Glomerular visceral epithelial cell (primary cell): ENCODE measurements at regions not wholly inside any gene's neighbourhood (a gene's known extent, or its start where the extent isn't known, plus 50 kb on each side); places are given as distances from the start of the nearest gene placed in this dataset.
"Not testable (repeated sequence)": the region's sequence is repeated elsewhere in the genome, so short reads cannot be mapped to it uniquely, and the experiment has no call there.

Experiments used
- DNase-seq: peaks from one replicate; pipeline ENCODE4 v3.0.0-alpha.2; 2016; ENCODE audit errors: extremely low spot score

- DNase-seq, result not testable (repeated sequence)
Observed at GRCh38 chrX:115840729-115841409, 279.9 kb downstream of the PLS3 start.

DNA sequence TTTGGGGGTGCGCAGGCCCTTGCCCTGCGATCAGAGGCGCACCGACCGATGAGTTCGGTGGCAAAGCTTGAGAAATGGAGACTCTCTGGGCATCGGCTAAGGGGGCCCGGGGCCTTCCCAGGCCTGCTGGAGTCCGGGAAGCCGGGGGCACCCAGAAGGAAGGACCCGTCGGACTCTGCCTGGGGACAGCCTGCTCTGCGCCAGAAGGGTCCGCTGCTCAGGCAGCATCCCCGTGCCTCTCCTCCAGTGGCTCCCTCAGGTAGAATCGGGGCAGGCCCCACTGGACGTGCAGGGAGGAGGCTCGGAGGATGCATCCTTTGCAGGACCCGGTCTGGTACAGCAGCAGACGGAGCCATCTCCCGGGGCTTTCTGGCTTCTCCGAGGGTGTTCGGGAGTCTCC is 290.0 kb downstream of the PLS3 start:
- not testable (repeated sequence) for DNase-seq

DNA sequence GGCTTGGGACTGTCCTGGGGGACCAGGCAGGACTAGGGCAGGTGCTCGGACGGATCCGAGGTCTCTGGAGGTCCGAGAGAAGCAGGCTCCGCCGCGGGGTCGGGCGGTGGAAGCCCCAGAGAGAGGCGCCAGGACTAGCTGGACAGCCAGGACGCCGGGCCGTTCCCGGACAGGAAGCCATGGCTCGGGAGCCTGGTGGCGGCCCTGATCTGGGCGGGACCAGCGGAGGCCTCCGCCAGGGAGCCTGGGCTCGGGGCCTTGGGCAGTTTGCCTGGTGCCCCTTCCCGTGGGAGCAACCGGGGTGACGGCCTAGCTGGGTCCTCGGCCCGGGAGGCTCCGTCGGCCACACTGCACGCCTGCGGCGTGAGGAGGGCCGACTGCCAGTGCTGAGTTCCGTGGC is 292.3 kb downstream of the PLS3 start:
- DNase-seq, result not testable (repeated sequence)

DNA sequence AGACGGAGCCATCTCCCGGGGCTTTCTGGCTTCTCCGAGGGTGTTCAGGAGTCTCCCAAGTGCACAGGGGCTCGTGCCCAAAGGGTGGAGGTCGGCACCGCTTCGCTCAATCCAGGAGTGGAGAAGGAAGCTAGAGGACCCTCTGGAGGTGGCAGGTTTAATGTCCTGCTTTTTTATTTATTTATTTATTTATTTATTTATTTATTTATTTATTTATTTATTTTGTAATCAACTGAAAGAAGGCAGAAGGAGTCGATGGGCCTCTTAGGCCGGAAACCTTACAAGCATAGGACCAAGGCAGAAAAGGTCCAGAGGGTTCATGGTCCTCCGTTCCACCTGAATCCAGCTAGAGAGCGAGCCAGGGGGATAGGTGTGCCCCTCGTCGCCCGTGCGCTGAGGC is 289.4 kb upstream of the AGTR2 start:
- DNase-seq, result not testable (repeated sequence)

DNA sequence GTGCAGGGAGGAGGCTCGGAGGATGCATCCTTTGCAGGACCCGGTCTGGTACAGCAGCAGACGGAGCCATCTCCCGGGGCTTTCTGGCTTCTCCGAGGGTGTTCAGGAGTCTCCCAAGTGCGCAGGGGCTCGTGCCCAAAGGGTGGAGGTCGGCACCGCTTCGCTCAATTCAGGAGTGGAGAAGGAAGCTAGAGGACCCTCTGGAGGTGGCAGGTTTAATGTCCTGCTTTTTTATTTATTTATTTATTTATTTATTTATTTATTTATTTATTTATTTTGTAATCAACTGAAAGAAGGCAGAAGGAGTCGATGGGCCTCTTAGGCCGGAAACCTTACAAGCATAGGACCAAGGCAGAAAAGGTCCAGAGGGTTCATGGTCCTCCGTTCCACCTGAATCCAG is 286.4 kb upstream of the AGTR2 start:
- DNase-seq, result not testable (repeated sequence)

DNA sequence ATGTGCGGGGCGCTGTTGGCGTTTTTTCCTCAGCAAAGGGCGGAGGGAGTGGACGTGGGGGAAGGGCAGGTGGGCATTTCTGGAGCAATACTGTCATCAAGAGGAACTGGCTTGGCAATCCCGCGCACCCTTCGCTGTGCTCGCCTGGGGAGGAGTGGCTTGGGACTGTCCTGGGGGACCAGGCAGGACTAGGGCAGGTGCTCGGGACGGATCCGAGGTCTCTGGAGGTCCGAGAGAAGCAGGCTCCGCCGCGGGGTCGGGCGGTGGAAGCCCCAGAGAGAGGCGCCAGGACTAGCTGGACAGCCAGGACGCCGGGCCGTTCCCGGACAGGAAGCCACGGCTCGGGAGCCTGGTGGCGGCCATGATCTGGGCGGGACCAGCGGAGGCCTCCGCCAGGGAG is 282.5 kb upstream of the AGTR2 start:
- DNase-seq, result not testable (repeated sequence)

- not testable (repeated sequence) for DNase-seq
Observed at GRCh38 chrX:115888519-115888918, 282.0 kb upstream of the AGTR2 start.

- DNase-seq, result no peak
Observed at GRCh38 chrX:115889121-115889890, 281.2 kb upstream of the AGTR2 start.

DNA sequence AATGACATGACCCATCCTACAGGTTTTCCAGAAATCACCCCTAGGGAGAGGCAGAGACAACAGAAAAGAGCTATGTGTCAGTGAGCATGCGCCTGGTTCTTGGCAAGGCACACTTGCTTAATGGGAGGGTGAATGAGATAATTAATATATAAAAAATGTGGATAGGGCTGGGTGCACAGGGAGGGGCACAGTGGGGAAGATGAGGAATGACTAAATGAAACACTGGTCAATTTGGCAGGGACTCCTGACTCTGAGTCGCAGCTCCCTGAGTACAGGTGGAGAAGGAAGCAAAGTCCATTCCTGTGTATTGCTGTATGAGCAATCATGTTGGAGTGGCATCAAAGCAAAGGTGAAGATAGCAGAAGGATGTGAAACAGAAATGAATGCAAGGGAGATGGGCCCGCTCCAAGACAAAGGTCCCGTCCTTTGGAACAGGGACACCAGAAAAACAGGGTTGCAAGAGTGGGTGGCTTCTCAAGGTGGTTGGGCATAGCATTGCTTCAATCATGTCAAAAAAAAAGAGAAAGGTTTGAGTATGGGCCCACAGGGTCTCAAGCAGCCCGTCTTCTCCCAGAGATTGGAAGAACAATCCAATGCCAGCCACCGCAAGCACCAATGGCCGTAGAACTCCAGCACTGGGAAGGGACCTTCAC is 278.4 kb upstream of the AGTR2 start:
- DNase-seq, result peak; percentile 3

GRCh38 chrX:115892787-115893671 is 277.5 kb upstream of the AGTR2 start:
- DNase-seq, result peak; percentile 80

GRCh38 chrX:115894087-115894486 is 276.5 kb upstream of the AGTR2 start:
- peak; percentile 25 for DNase-seq

DNA sequence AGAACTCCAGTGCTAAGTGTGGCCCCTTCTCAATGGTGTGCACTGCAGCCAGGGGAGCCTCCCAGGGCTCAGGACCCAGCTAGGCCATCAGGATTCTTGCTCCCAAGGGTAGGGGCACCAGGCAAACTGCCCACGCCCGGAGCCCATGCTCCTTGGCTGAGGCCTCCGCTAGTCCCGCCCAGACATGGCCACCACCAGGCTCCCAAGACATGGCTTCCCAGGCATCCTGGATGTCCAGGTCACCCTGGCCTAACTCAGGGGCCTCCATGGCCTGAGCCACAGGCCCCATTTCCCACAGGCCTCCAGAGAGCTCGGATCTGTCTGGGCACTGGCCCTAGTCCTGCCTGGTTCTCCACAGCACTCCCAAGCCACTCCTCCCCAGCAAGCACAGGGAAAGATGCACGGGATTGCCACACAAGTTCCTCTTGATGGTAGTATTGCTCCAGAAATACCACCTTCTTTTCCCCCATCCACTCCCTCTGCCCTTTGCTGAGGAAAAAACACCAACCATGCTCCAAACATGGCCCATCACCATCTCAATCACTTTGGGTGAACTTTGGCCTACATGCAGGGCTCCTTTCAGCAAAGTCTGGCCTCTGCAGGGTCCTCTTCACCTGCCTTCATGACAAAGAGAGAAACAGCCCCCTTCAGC is 274.7 kb upstream of the AGTR2 start:
- DNase-seq, result no peak

DNA sequence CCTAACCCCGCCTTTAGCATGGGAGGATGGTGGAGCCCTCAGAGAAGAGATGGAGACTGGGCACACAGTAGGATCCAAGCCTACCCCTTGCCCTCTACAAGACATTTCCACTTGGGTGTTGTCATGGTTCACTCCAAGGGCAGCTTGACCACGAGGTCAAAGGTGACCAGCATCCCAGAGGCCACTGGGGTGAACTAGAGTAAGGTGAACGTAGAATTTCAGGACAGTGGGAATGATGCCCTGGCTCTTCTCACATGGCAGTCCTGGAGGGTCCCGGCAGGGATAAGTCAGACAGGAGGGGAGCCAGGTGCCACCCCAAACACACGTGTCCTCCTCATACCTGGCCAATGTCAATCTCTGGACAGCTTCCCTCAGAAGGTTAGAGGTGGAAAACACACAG is 274.2 kb upstream of the AGTR2 start:
- no peak for DNase-seq

DNA sequence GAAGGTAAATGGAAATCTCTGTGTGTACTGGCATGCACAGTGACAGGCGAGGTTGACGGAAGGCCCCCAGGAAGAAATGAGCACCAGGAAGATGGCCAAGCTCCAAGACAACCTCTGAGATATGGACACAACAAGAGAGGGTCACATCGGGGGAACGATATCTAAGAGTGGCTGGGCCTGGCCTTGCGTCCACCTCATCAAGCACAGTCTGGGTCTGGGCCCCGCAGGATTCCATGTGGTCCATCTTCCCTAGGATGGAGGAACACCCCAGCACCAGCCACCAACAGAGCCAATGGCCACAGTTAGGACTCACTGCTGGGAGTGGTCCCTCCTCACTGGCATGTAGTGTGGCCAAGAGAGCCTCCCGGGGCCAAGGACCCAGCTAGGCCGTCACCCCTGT is 272.6 kb upstream of the AGTR2 start:
- DNase-seq, result no peak

DNA sequence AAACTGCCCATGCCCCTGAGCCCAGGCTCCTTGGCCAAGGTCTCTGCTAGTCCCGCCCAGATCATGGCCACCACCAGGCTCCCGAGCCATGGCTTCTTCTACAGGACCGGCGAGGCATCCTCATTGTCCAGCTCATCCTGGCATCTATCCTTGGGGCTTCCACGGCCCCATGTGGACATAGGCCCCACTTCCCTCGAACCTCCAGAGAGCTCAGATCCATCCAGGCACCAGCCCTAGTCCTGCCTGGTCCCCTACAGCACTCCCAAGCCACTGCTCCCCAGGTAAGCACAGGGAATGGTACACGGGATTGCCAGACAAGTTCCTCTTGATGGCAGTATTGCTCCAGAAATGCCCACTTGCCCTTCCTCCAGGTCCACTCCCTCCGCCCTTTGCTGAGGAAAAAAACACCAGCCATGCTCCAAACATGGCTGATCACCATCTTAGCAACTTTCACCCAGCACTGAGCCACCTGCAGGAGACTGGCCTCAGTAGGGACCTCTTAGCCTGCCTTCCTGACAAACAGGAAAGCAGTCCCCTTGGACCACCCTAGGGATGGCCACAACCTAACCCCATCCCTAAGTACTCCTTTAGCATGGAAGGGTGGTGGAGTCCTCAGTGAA is 272.1 kb upstream of the AGTR2 start:
- DNase-seq, result peak; percentile 20

DNA sequence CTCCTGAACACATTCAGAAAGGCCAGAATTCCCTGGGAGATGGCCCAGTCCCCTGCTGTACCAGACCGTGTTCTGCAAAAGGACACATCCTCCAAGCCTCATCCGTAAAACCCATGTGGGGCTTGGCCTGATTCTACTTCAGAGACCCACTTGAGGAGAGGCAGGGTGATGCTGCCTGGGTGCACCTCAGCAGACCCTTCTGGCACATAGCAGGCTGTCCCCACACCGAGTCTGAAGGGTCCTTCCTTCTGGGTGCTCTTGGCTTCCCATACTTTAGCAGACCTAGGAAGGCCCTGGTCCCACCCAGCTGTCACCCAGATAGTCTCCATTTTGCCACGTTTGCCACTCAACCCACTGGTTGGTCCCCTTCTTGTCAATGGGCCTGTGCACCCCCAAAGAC is 270.1 kb upstream of the AGTR2 start:
- DNase-seq, result no peak

DNA sequence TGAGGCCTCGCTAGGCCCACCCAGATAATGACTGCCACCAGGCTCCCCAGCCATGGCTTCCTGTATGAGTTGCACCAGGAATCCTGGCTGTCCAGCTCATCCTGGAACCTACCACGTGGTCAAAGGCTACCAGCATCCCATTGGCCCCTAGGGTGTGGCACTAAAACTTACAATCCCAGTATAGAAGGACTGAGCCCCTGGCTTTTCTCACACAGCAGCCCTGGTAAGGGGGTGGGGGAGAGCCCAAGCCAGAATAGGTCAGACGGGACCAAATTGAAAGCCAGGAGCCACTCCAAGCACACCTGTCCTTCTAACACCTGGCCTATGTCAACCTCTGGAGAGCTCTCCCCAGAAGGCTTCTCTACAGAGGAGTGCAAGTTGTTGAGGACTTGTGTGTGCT is 269.3 kb upstream of the AGTR2 start:
- DNase-seq, result no peak

DNA sequence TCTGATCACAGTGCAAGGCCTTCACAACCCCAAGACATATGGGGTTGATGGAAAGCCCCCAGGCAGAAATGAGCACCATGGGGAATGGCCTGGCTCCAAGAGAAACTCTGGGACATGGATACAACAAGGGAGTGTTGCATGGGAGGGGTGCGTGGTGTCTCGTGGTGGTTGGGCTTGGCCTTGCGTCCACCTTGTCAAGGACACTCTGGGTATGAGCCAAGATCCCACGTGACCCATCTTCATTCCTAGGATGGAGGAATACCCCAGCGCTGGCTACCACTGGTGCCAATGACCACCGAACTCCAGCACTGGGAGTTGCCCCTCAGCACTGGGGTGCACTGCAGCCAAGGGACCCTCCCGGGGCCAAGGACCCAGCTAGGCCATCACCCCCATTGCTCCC is 267.5 kb upstream of the AGTR2 start:
- DNase-seq, result no peak

GRCh38 chrX:115906276-115906675 is 264.3 kb upstream of the AGTR2 start:
- DNase-seq, result no peak

DNA sequence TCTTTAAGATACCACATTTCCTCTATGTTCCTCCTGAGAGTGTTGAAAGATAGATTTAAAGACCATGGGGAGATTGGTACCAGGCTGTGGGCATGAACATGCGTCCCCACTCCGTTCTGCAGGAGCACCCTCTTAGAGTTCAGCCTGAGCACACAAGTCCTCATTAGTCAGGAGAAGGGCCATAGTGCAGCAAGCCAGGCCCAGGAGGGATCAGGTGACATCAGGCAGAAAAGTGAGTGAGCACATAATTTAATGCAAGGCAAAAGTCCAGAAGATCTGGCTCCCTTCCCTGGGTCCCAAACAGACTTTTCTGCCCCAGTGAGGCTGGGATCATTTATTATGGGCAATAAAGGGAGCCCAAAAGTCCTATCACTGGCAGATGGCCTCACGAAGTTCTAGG is 263.7 kb upstream of the AGTR2 start:
- no peak for DNase-seq

GRCh38 chrX:115909017-115909416 is 261.5 kb upstream of the AGTR2 start:
- no peak for DNase-seq
